ENCODE measurements at regions not wholly inside any gene's neighbourhood (a gene's known extent, or its start where the extent isn't known, plus 50 kb on each side); places are given as distances from the start of the nearest gene placed in this dataset. TPM values are rescaled to one million over a fixed set of nuclear protein-coding genes. Genes with fewer than 3 reads are reported as not detected.
"Not testable (repeated sequence)": the region's sequence is repeated elsewhere in the genome, so short reads cannot be mapped to it uniquely, and the experiment has no call there.

GRCh38 chr9:111094958-111095357 is 56.7 kb upstream of the LPAR1 start:
- Histone ChIP-seq H3K4me1 (no peaks in the 10 kb centered on the region), H3K4me3 (no peak overlapping the region), H3K36me3 (no peaks in the 10 kb centered on the region), H3K27ac (peak overlapping the region; percentile 24 to 61), H3K9me3 (no peaks in the 10 kb centered on the region), H3K27me3 (no peaks in the 10 kb centered on the region)
- intact Hi-C loops (cut with DNase I; ENCODE audit: low total_unique reads): no loop called here
- no peak for TF ChIP-seq CTCF (IDR thresholded peaks at IDR 0.05)
- TF ChIP-seq POLR2A (IDR thresholded peaks at IDR 0.05): no peak
- DNase-seq: no peak

GRCh38 chr9:111094433-111094924 is 56.2 kb upstream of the LPAR1 start:
- peak overlapping the region; percentile 39 to 61 for H3K27ac ChIP-seq
- H3K9me3 ChIP-seq: no peaks in the 10 kb centered on the region
- no peaks in the 10 kb centered on the region for H3K27me3 ChIP-seq
- H3K36me3 ChIP-seq: no peaks in the 10 kb centered on the region
- TF ChIP-seq POLR2A (IDR thresholded peaks at IDR 0.05) (no peak), CTCF (IDR thresholded peaks at IDR 0.05) (no peak)
- peak; percentile 38 to 54 for DNase-seq
- H3K4me3 ChIP-seq: no peak overlapping the region
- intact Hi-C loops (cut with DNase I; ENCODE audit: low total_unique reads): no loop called here
- no peaks in the 10 kb centered on the region for H3K4me1 ChIP-seq

- H3K4me1 ChIP-seq; H3K36me3 ChIP-seq; H3K4me3 ChIP-seq; DNase-seq; H3K9me3 ChIP-seq; H3K27me3 ChIP-seq; H3K27ac ChIP-seq; intact Hi-C loops (cut with DNase I; ENCODE audit: low total_unique reads): not testable (repeated sequence)
Observed at GRCh38 chr9:111092167-111092566, 53.9 kb upstream of the LPAR1 start.

Small RNA genes lying in the stretch of these regions (microRNA-seq; reads per million reads assigned to microRNA genes)
- gene MIR7702 (ENCODE audit: borderline microRNAs expressed, borderline replicate concordance): not detected

Small RNA genes lying in the stretch of these regions (small RNA-seq; reads per million reads assigned to genes)
- gene MIR7702 (not detected), gene RNY4P18 (0.30 reads per million)

Measured in uterus (tissue), 3 donors.